DND-41 (cell line): ENCODE measurements at regions not wholly inside any gene's neighbourhood (a gene's known extent, or its start where the extent isn't known, plus 50 kb on each side); places are given as distances from the start of the nearest gene placed in this dataset.

Source experiments
- CTCF ChIP-seq: IDR thresholded peaks from 2 replicates; pipeline ENCODE4 v1.5.1; 2012; ENCODE audit warnings: borderline replicate concordance, low read length, moderate library complexity, mild to moderate bottlenecking; ENCODE audit not compliant: poor library complexity, severe bottlenecking; ENCODE audit errors: extremely low read depth
- EZH2 ChIP-seq: IDR thresholded peaks from 3 replicates; pipeline ENCODE4 v1.6.1; 2012; ENCODE audit warnings: borderline replicate concordance, low read depth, mild to moderate bottlenecking, moderate library complexity, low read length, inconsistent platforms; ENCODE audit not compliant: severe bottlenecking

GRCh38 chr7:45983720-45984255, 62.7 kb upstream of the IGFBP3 start:
- TF ChIP-seq CTCF = no peak
- TF ChIP-seq EZH2 = no peak
